ENCODE measurements at regions not wholly inside any gene's neighbourhood (a gene's known extent, or its start where the extent isn't known, plus 50 kb on each side); places are given as distances from the start of the nearest gene placed in this dataset.

GRCh38 chr1:63126104-63126503 lies 196.3 kb upstream of the FOXD3 start:
- TF ChIP-seq EP300 (IDR thresholded peaks at IDR 0.05), result no peak
- no peak for TF ChIP-seq POLR2AphosphoS5 (IDR thresholded peaks at IDR 0.05)
- TF ChIP-seq CTCF (IDR thresholded peaks at IDR 0.05), result no peak
